Activated T-helper 1 cell treated with anti-CD3 and anti-CD28 coated beads, Interleukin-12 subunit alpha, Interleukin-12 subunit beta, Interleukin-2, Interleukin-4 antibody, amounts not matched to agents 30 ng/mL and 10 ng/mL and 1 ng/mL, durations not matched to agents 14 hours and 24 hours and 36 hours (primary cell): ENCODE measurements at regions not wholly inside any gene's neighbourhood (a gene's known extent, or its start where the extent isn't known, plus 50 kb on each side); places are given as distances from the start of the nearest gene placed in this dataset.
"Not testable (repeated sequence)": the region's sequence is repeated elsewhere in the genome, so short reads cannot be mapped to it uniquely, and the experiment has no call there.

Experiments used
- DNase-seq: peaks from one replicate; pipeline ENCODE4 v3.0.0; 2021; ENCODE audit warnings: low spot score
- H3K27ac Mint-ChIP-seq: one replicate; pipeline ENCODE4 v1.8.0; 2021; ENCODE audit warnings: mild to moderate bottlenecking, mixed read lengths
- H3K27me3 Mint-ChIP-seq: one replicate; pipeline ENCODE4 v1.8.0; 2022; ENCODE audit warnings: mild to moderate bottlenecking, moderate library complexity, mixed read lengths; ENCODE audit not compliant: insufficient read depth
- H3K36me3 Mint-ChIP-seq: one replicate; pipeline ENCODE4 v1.8.0; 2021; ENCODE audit warnings: low read depth, mixed read lengths
- H3K4me1 Mint-ChIP-seq: one replicate; pipeline ENCODE4 v1.8.0; 2021; ENCODE audit warnings: low read depth, mixed read lengths
- H3K4me3 Mint-ChIP-seq: one replicate; pipeline ENCODE4 v1.8.0; 2021; ENCODE audit warnings: mild to moderate bottlenecking, moderate library complexity, mixed read lengths
- H3K9me3 Mint-ChIP-seq: one replicate; pipeline ENCODE4 v1.8.0; 2021; ENCODE audit warnings: mixed read lengths
- intact Hi-C: fragments of 100-400 bp; cut with micrococcal nuclease; formaldehyde crosslinking; loops from one replicate; pipeline ENCODE4 v1.15.1; 2024

- Mint-ChIP-seq H3K27ac (no peak overlapping the region), H3K27me3 (no peaks in the 10 kb centered on the region), H3K4me3 (no peak overlapping the region), H3K4me1 (no peaks in the 10 kb centered on the region), H3K36me3 (no peaks in the 10 kb centered on the region), H3K9me3 (no peaks in the 10 kb centered on the region)
- intact Hi-C loops, result no loop called here
- DNase-seq, result no peak
These were observed 555.4 kb upstream of the SGO1 start for GRCh38 chr3:20741381-20741780.

GRCh38 chr3:20739814-20740213, 553.8 kb upstream of the SGO1 start:
- Mint-ChIP-seq H3K4me1 (no peaks in the 10 kb centered on the region), H3K27ac (no peak overlapping the region), H3K9me3 (no peaks in the 10 kb centered on the region), H3K4me3 (no peak overlapping the region), H3K36me3 (no peaks in the 10 kb centered on the region), H3K27me3 (no peaks in the 10 kb centered on the region)
- DNase-seq, result no peak
- intact Hi-C loops, result no loop called here

GRCh38 chr3:20736287-20736852, 550.4 kb upstream of the SGO1 start:
- Mint-ChIP-seq H3K27ac (no peak overlapping the region), H3K9me3 (peaks cover under 1% of the 10 kb centered on the region), H3K36me3 (no peaks in the 10 kb centered on the region), H3K4me3 (no peak overlapping the region), H3K4me1 (no peaks in the 10 kb centered on the region), H3K27me3 (no peaks in the 10 kb centered on the region)
- no peak for DNase-seq
- intact Hi-C loops, result no loop called here

GRCh38 chr3:20729185-20729584, 543.2 kb upstream of the SGO1 start:
- DNase-seq, result no peak

GRCh38 chr3:20726786-20727185, 540.8 kb upstream of the SGO1 start:
- H3K4me3 Mint-ChIP-seq, result no peak overlapping the region
- no peaks in the 10 kb centered on the region for H3K4me1 Mint-ChIP-seq
- H3K9me3 Mint-ChIP-seq, result peaks cover 7% of the 10 kb centered on the region

More at GRCh38 chr3:20729185-20729584, 543.2 kb upstream of the SGO1 start:
- no peaks in the 10 kb centered on the region for H3K27me3 Mint-ChIP-seq
- no peaks in the 10 kb centered on the region for H3K4me1 Mint-ChIP-seq
- H3K4me3 Mint-ChIP-seq, result no peak overlapping the region
- H3K27ac Mint-ChIP-seq, result no peak overlapping the region
- H3K9me3 Mint-ChIP-seq, result peaks cover 7% of the 10 kb centered on the region
- H3K36me3 Mint-ChIP-seq, result no peaks in the 10 kb centered on the region
- intact Hi-C loops, result no loop called here

GRCh38 chr3:20724241-20724640, 538.2 kb upstream of the SGO1 start:
- Mint-ChIP-seq H3K27ac (no peak overlapping the region), H3K4me3 (no peak overlapping the region), H3K9me3 (peaks cover 4% of the 10 kb centered on the region), H3K4me1 (no peaks in the 10 kb centered on the region), H3K36me3 (no peaks in the 10 kb centered on the region), H3K27me3 (no peaks in the 10 kb centered on the region)
- no peak for DNase-seq
- intact Hi-C loops, result no loop called here

More at GRCh38 chr3:20726786-20727185, 540.8 kb upstream of the SGO1 start:
- intact Hi-C loops, result no loop called here
- no peak for DNase-seq
- H3K27ac Mint-ChIP-seq, result no peak overlapping the region
- H3K36me3 Mint-ChIP-seq, result no peaks in the 10 kb centered on the region
- no peaks in the 10 kb centered on the region for H3K27me3 Mint-ChIP-seq

- H3K27me3 Mint-ChIP-seq, H3K27ac Mint-ChIP-seq, H3K36me3 Mint-ChIP-seq, intact Hi-C loops, H3K4me1 Mint-ChIP-seq, DNase-seq, H3K4me3 Mint-ChIP-seq: not testable (repeated sequence)
- H3K9me3 Mint-ChIP-seq, result peaks cover 18% of the 10 kb centered on the region
These were observed 530.4 kb upstream of the SGO1 start for GRCh38 chr3:20716425-20716824.

- no peak overlapping the region for H3K27ac Mint-ChIP-seq
- H3K4me1 Mint-ChIP-seq, result no peaks in the 10 kb centered on the region
- no peak for DNase-seq
- peaks cover 10% of the 10 kb centered on the region for H3K9me3 Mint-ChIP-seq
- H3K4me3 Mint-ChIP-seq, result no peak overlapping the region
- no peaks in the 10 kb centered on the region for H3K27me3 Mint-ChIP-seq
- H3K36me3 Mint-ChIP-seq, result no peaks in the 10 kb centered on the region
- intact Hi-C loops, result no loop called here
These were observed 515.6 kb upstream of the SGO1 start for GRCh38 chr3:20701641-20702040.

GRCh38 chr3:20700714-20701113, 514.7 kb upstream of the SGO1 start:
- peaks cover 10% of the 10 kb centered on the region for H3K9me3 Mint-ChIP-seq
- intact Hi-C loops, result no loop called here
- H3K4me1 Mint-ChIP-seq, result no peaks in the 10 kb centered on the region
- no peak overlapping the region for H3K4me3 Mint-ChIP-seq
- H3K27me3 Mint-ChIP-seq, result no peaks in the 10 kb centered on the region
- no peak overlapping the region for H3K27ac Mint-ChIP-seq
- H3K36me3 Mint-ChIP-seq, result no peaks in the 10 kb centered on the region
- no peak for DNase-seq

GRCh38 chr3:20698896-20699295, 512.9 kb upstream of the SGO1 start:
- intact Hi-C loops, result no loop called here
- Mint-ChIP-seq H3K27me3 (no peaks in the 10 kb centered on the region), H3K9me3 (peaks cover 5% of the 10 kb centered on the region), H3K36me3 (no peaks in the 10 kb centered on the region), H3K4me3 (no peak overlapping the region), H3K4me1 (no peaks in the 10 kb centered on the region), H3K27ac (no peak overlapping the region)
- no peak for DNase-seq

GRCh38 chr3:20696388-20697150, 510.6 kb upstream of the SGO1 start:
- peaks cover 5% of the 10 kb centered on the region for H3K9me3 Mint-ChIP-seq
- no peak overlapping the region for H3K27ac Mint-ChIP-seq
- no peak overlapping the region for H3K4me3 Mint-ChIP-seq
- no peaks in the 10 kb centered on the region for H3K4me1 Mint-ChIP-seq
- DNase-seq, result no peak
- intact Hi-C loops, result no loop called here
- H3K36me3 Mint-ChIP-seq, result no peaks in the 10 kb centered on the region
- no peaks in the 10 kb centered on the region for H3K27me3 Mint-ChIP-seq

- H3K27ac Mint-ChIP-seq, result no peak overlapping the region
- no peaks in the 10 kb centered on the region for H3K36me3 Mint-ChIP-seq
- intact Hi-C loops, result no loop called here
- H3K27me3 Mint-ChIP-seq, result no peaks in the 10 kb centered on the region
- no peaks in the 10 kb centered on the region for H3K4me1 Mint-ChIP-seq
- no peak overlapping the region for H3K4me3 Mint-ChIP-seq
- DNase-seq, result no peak
- peaks cover 8% of the 10 kb centered on the region for H3K9me3 Mint-ChIP-seq
These were observed 506.7 kb upstream of the SGO1 start for GRCh38 chr3:20692675-20693074.

- intact Hi-C loops, result no loop called here
- Mint-ChIP-seq H3K36me3 (no peaks in the 10 kb centered on the region), H3K27me3 (no peaks in the 10 kb centered on the region), H3K4me1 (no peaks in the 10 kb centered on the region), H3K27ac (no peak overlapping the region), H3K9me3 (peaks cover 26% of the 10 kb centered on the region), H3K4me3 (no peak overlapping the region)
- no peak for DNase-seq
These were observed 497.9 kb upstream of the SGO1 start for GRCh38 chr3:20683910-20684309.
